Psoas muscle (tissue), 7 donors: ENCODE measurements at regions not wholly inside any gene's neighbourhood (a gene's known extent, or its start where the extent isn't known, plus 50 kb on each side); places are given as distances from the start of the nearest gene placed in this dataset.
"Not testable (repeated sequence)": the region's sequence is repeated elsewhere in the genome, so short reads cannot be mapped to it uniquely, and the experiment has no call there.

Experiments
- ATAC-seq, 4 donors: fragments of 200-7000 bp; cut with Tn5 transposase; one replicate each; pipeline ENCODE4 v1.9.1; 2020; ENCODE audit warnings: moderate library complexity in 3 of 4, mild to moderate bottlenecking in 2 of 4
- DNase-seq, 2 donors: peaks; one replicate each; pipeline ENCODE4 v3.0.0-alpha.2; 2020
- H3K27ac ChIP-seq: fragments of 200-600 bp; one replicate; pipeline ENCODE4 v1.8.0; 2022
- H3K27me3 ChIP-seq, 3 donors: fragments of 200-600 bp in 1 of 3; one replicate each; pipeline versions ENCODE4 v1.6.1 to v1.8.0; 2013 to 2022; ENCODE audit warnings: low read length in 2 of 3, mild to moderate bottlenecking in 2 of 3, moderate library complexity in 1 of 3; ENCODE audit not compliant: insufficient read depth in 3 of 3
- H3K36me3 ChIP-seq, 2 donors: fragments of 200-600 bp in 1 of 2; one replicate each; pipeline versions ENCODE4 v1.6.1 to v1.8.0; 2013 to 2022; ENCODE audit warnings: low read depth in 1 of 2, mild to moderate bottlenecking in 1 of 2, moderate library complexity in 1 of 2; ENCODE audit not compliant: insufficient read depth in 1 of 2
- H3K4me1 ChIP-seq: fragments of 200-600 bp; one replicate; pipeline ENCODE4 v1.8.0; 2022
- H3K4me3 ChIP-seq: fragments of 200-600 bp; one replicate; pipeline ENCODE4 v1.8.0; 2022; ENCODE audit warnings: mild to moderate bottlenecking
- H3K9me3 ChIP-seq: fragments of 200-600 bp; one replicate; pipeline ENCODE4 v1.8.0; 2022
- CTCF ChIP-seq: fragments of 200-600 bp; IDR thresholded peaks from one replicate; pipeline ENCODE4 v1.8.0; 2022; ENCODE audit warnings: antibody characterized with exemption
- WGBS, 3 donors: extraction: QIAGEN DNeasy Blood & Tissue Kit; methylation state at CpG; one replicate each; pipeline versions ENCODE4 v1.1.6 to v1.1.7; 2013; 5-methylcytosine and 5-hydroxymethylcytosine counted together
- intact Hi-C, 2 donors: fragments of 100-400 bp; cut with DNase I; formaldehyde crosslinking; loops; one replicate each; pipeline versions ENCODE4 v1.11.0 to v1.14.2; 2022
- donor health status: healthy with polysubstance abuse.
- donor health status: DM: no; HTN: no; CAD: no; lungs with moderate emphysema.
- donor health status: Bipolar disorder and iron deficiency.
- donor health status: healthy.
- donor health status: DM: yes; HTN: yes; CAD: no.
- donor health status: DM: no; HTN: no; CAD: no.
- donor health status: DM: yes; HTN: yes; CAD: no.

GRCh38 chr15:45812200-45812599 is 177.4 kb downstream of the SQOR start:
- Histone ChIP-seq H3K27me3 (no peaks in the 10 kb centered on the region), H3K4me1 (no peaks in the 10 kb centered on the region), H3K27ac (no peak overlapping the region), H3K36me3 (no peaks in the 10 kb centered on the region), H3K9me3 (no peaks in the 10 kb centered on the region), H3K4me3 (no peak overlapping the region)
- DNase-seq = no peak
- no peak for ATAC-seq
- intact Hi-C loops = no loop called here
- no peak for TF ChIP-seq CTCF
- WGBS, 3 donors = 43 to 52% (median 48%) methylated on average over 4 of the region's 4 CpGs

GRCh38 chr15:45817578-45817977 is 182.7 kb downstream of the SQOR start:
- H3K4me3 ChIP-seq, H3K36me3 ChIP-seq, H3K27me3 ChIP-seq, ATAC-seq, H3K27ac ChIP-seq, H3K4me1 ChIP-seq, H3K9me3 ChIP-seq, DNase-seq, intact Hi-C loops: not testable (repeated sequence)
- 33 to 81% (median 58%) methylated on average over 2 of the region's 2 CpGs for WGBS, 3 donors

GRCh38 chr15:45821390-45821789 is 186.6 kb downstream of the SQOR start:
- H3K27me3 ChIP-seq = no peaks in the 10 kb centered on the region
- no peak overlapping the region for H3K4me3 ChIP-seq
- intact Hi-C loops = no loop called here
- H3K27ac ChIP-seq = no peak overlapping the region
- no peaks in the 10 kb centered on the region for H3K4me1 ChIP-seq
- TF ChIP-seq CTCF = no peak
- no peaks in the 10 kb centered on the region for H3K9me3 ChIP-seq
- ATAC-seq (no peak), DNase-seq (no peak)
- 70 to 85% (median 79%) methylated on average over 3 of the region's 3 CpGs for WGBS, 3 donors
- H3K36me3 ChIP-seq = no peaks in the 10 kb centered on the region

- H3K27me3 ChIP-seq, H3K36me3 ChIP-seq, H3K4me3 ChIP-seq, H3K27ac ChIP-seq, ATAC-seq, DNase-seq, H3K9me3 ChIP-seq, intact Hi-C loops, H3K4me1 ChIP-seq: not testable (repeated sequence)
- 75 to 83% (median 75%) methylated on average over 4 of the region's 4 CpGs for WGBS, 3 donors
These were observed 188.1 kb downstream of the SQOR start for GRCh38 chr15:45822968-45823367.

- Histone ChIP-seq H3K36me3 (no peaks in the 10 kb centered on the region), H3K4me1 (no peaks in the 10 kb centered on the region), H3K27ac (no peak overlapping the region), H3K9me3 (no peaks in the 10 kb centered on the region), H3K4me3 (no peak overlapping the region), H3K27me3 (no peaks in the 10 kb centered on the region)
- 55 to 57% (median 56%) methylated on average over 4 of the region's 4 CpGs for WGBS, 3 donors
- DNase-seq = no peak
- intact Hi-C loops = no loop called here
- ATAC-seq = no peak
- TF ChIP-seq CTCF = no peak
These were observed 192.4 kb downstream of the SQOR start for GRCh38 chr15:45827275-45827674.

- Histone ChIP-seq H3K4me1 (no peaks in the 10 kb centered on the region), H3K27me3 (no peaks in the 10 kb centered on the region), H3K36me3 (no peaks in the 10 kb centered on the region), H3K9me3 (no peaks in the 10 kb centered on the region), H3K4me3 (no peak overlapping the region), H3K27ac (no peak overlapping the region)
- ATAC-seq = no peak
- no peak for DNase-seq
- intact Hi-C loops = no loop called here
- no peak for TF ChIP-seq CTCF
- WGBS, 3 donors = 77 to 85% (median 80%) methylated on average over 4 of the region's 4 CpGs
These were observed 192.9 kb downstream of the SQOR start for GRCh38 chr15:45827766-45828165.
